Esophagus squamous epithelium (tissue), 5 donors: ENCODE measurements at regions not wholly inside any gene's neighbourhood (a gene's known extent, or its start where the extent isn't known, plus 50 kb on each side); places are given as distances from the start of the nearest gene placed in this dataset.

Source experiments
- DNase-seq: peaks from one replicate; lab custom pipeline; 2025; lab: John Stamatoyannopoulos, UW
- H3K27ac ChIP-seq, 4 donors: fragments of 200-600 bp; sonication (generic); one replicate each; pipeline ENCODE4 v1.5.1; 2016 to 2019; ENCODE audit warnings: mild to moderate bottlenecking in 1 of 4
- H3K27me3 ChIP-seq, 4 donors: fragments of 200-600 bp; sonication (generic); 1 replicate in 3 of 4; 2 replicates in 1 of 4; pipeline versions ENCODE4 v1.5.1 to v1.6.0; 2017 to 2021; ENCODE audit warnings: antibody characterized with exemption in 1 of 4
- H3K36me3 ChIP-seq, 3 donors: fragments of 200-600 bp; sonication (generic); one replicate each; pipeline ENCODE4 v1.5.1; 2016 to 2019
- H3K4me1 ChIP-seq, 3 donors: fragments of 200-600 bp; sonication (generic); one replicate each; pipeline ENCODE4 v1.5.1; 2017 to 2019
- H3K4me3 ChIP-seq, 4 donors: fragments of 200-600 bp; sonication (generic); 1 replicate in 3 of 4; 2 replicates in 1 of 4; pipeline ENCODE4 v1.5.1; 2016 to 2019; ENCODE audit warnings: mild to moderate bottlenecking in 2 of 4, moderate library complexity in 1 of 4
- H3K9me3 ChIP-seq, 3 donors: fragments of 200-600 bp; sonication (generic); one replicate each; pipeline ENCODE4 v1.5.1; 2016 to 2019
- POLR2A ChIP-seq, 4 donors: fragments of 450-650 bp; IDR thresholded peaks; one replicate each; pipeline ENCODE4 v1.6.1; 2017; ENCODE audit warnings: antibody characterized with exemption in 4 of 4, mild to moderate bottlenecking in 4 of 4, moderate library complexity in 3 of 4
- WGBS, 2 donors: methylation state at CpG; one replicate each; pipeline ENCODE4 v1.1.5; 2018; 5-methylcytosine and 5-hydroxymethylcytosine counted together
- intact Hi-C: fragments of 100-400 bp; cut with DNase I; formaldehyde crosslinking; loops from one replicate; pipeline ENCODE4 v1.15.0; 2022
- TF ChIP-seq, protein P1 (sequence below), 6 experiments: fragments of 450-650 bp in 4 of 6; fragments of 200-600 bp in 2 of 6; sonication (generic) in 2 of 6; IDR thresholded peaks; one replicate each; pipeline ENCODE4 v1.5.1; 2016 to 2019; ENCODE audit warnings: antibody characterized with exemption in 6 of 6, mild to moderate bottlenecking in 4 of 6, moderate library complexity in 4 of 6
- donor health status: DM: yes; HTN: yes; CAD: no.

DNA sequence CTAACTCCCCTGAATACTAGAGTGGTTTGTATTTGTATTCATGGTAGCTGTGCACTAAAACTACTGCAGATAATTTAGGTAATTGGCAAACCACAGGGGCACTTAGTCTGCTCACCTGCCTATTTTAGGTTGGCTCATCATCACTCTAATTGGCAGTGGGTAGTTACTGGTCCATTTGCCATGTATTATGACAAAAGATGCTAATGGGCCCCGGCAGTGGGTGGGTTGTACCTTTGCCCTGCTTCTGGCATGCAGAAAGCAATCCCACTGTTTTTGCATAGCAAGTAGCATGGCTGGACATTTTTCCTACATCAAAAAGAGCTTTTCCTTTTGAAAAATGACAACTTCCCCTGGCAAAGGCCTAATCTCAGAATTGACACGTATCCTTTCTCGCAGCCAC, 741.4 kb upstream of the MAP3K7 start:
- no peak overlapping the region for H3K27ac ChIP-seq
- TF ChIP-seq, protein P1, sequence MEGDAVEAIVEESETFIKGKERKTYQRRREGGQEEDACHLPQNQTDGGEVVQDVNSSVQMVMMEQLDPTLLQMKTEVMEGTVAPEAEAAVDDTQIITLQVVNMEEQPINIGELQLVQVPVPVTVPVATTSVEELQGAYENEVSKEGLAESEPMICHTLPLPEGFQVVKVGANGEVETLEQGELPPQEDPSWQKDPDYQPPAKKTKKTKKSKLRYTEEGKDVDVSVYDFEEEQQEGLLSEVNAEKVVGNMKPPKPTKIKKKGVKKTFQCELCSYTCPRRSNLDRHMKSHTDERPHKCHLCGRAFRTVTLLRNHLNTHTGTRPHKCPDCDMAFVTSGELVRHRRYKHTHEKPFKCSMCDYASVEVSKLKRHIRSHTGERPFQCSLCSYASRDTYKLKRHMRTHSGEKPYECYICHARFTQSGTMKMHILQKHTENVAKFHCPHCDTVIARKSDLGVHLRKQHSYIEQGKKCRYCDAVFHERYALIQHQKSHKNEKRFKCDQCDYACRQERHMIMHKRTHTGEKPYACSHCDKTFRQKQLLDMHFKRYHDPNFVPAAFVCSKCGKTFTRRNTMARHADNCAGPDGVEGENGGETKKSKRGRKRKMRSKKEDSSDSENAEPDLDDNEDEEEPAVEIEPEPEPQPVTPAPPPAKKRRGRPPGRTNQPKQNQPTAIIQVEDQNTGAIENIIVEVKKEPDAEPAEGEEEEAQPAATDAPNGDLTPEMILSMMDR (IDR thresholded peaks at IDR 0.05): no peak
- TF ChIP-seq POLR2A (IDR thresholded peaks at IDR 0.05): no peak
- 77 to 91% methylated on average over 2 to 3 of the region's 3 CpGs for WGBS, 2 donors
- no peaks in the 10 kb centered on the region for H3K27me3 ChIP-seq
- no peaks in the 10 kb centered on the region for H3K4me1 ChIP-seq
- no peaks in the 10 kb centered on the region for H3K36me3 ChIP-seq
- no peak for DNase-seq
- intact Hi-C loops: no loop called here
- H3K4me3 ChIP-seq: no peak overlapping the region
- no peaks in the 10 kb centered on the region for H3K9me3 ChIP-seq

DNA sequence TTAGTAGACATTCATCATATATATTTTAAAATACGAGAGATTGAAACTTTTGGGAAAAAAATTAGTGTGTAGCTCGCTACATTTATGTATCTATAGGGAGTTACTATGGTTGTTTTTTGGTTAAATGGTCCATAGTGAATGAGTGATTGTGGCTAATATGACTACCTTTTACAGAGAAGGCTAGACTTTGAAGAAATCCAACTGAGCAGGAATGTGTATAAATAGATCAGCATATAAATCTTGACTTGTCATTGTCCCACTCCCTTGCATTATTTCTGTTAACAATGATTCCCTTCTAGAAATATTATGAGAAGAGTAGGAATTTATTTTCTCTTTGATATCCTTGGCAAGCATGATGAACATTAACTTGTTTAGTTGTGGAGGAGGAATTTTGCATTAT, 737.8 kb upstream of the MAP3K7 start:
- no peak overlapping the region for H3K27ac ChIP-seq
- no peak overlapping the region for H3K4me3 ChIP-seq
- no peaks in the 10 kb centered on the region for H3K36me3 ChIP-seq
- no peaks in the 10 kb centered on the region for H3K4me1 ChIP-seq
- no peak for TF ChIP-seq POLR2A (IDR thresholded peaks at IDR 0.05)
- TF ChIP-seq, protein P1 (IDR thresholded peaks at IDR 0.05): no peak
- intact Hi-C loops: no loop called here
- WGBS, 2 donors: 42 to 53% methylated on average over 2 of the region's 2 CpGs
- H3K9me3 ChIP-seq: no peaks in the 10 kb centered on the region
- no peaks in the 10 kb centered on the region for H3K27me3 ChIP-seq
- no peak for DNase-seq

DNA sequence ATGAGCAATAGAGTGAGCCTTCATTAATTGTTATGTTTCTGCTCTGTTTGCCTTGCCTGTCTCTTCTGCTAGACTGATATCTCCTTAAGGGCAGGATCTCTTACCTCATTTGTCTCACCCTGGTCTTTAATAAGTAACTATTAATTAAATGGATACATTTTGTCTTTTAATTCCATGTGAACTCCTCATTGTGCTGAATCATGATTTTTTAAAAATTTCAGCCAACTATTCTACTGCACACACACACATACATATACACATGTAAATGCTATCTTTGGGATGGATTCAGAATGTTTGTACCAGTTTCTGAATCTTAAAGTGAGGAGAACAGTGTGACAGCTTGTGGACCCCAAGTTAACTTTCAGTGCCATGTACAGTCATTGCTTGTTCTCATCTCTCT, 731.1 kb upstream of the MAP3K7 start:
- intact Hi-C loops: no loop called here
- H3K27ac ChIP-seq: no peak overlapping the region

DNA sequence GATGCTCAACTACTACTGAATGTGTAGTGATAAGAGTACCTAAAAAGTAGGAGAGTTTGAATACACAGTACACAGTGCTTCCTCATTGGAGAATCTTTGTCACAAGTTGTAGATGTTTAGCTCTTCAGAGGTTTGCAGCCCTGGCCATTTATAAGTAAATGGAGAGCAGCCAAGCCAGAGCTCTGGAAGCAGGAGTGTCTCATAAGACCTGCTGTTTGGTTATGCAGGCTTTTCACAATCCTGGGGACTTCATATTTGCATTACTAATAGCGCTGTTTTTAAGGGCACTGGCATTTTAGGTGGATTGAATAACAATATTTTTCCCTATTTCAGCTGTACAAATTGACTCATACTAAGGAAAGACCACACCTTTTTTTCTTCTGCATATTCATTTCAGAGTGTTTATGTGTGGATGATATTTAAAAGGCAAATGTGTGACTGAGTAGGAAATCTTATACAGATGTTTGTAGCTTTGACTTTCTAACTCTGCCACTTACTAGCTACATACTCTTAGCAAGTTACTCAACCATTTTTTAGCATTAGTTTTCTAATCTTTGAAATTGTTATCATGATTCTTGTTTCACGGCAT, 730.5 kb upstream of the MAP3K7 start:
- Histone ChIP-seq H3K27me3 (no peaks in the 10 kb centered on the region), H3K9me3 (no peaks in the 10 kb centered on the region), H3K4me1 (no peaks in the 10 kb centered on the region), H3K27ac (no peak overlapping the region), H3K36me3 (no peaks in the 10 kb centered on the region), H3K4me3 (no peak overlapping the region)
- no peak for TF ChIP-seq POLR2A (IDR thresholded peaks at IDR 0.05)
- TF ChIP-seq, protein P1 (IDR thresholded peaks at IDR 0.05): no peak
- 59 to 79% methylated on average over 2 of the region's 2 CpGs for WGBS, 2 donors
- intact Hi-C loops: no loop called here
- no peak for DNase-seq

More for the DNA sequence above, 731.1 kb upstream of the MAP3K7 start:
- Histone ChIP-seq H3K27me3 (no peaks in the 10 kb centered on the region), H3K4me1 (no peaks in the 10 kb centered on the region), H3K36me3 (no peaks in the 10 kb centered on the region), H3K4me3 (no peak overlapping the region), H3K9me3 (no peaks in the 10 kb centered on the region)
- DNase-seq: no peak
- TF ChIP-seq, protein P1 (IDR thresholded peaks at IDR 0.05): no peak
- no peak for TF ChIP-seq POLR2A (IDR thresholded peaks at IDR 0.05)

DNA sequence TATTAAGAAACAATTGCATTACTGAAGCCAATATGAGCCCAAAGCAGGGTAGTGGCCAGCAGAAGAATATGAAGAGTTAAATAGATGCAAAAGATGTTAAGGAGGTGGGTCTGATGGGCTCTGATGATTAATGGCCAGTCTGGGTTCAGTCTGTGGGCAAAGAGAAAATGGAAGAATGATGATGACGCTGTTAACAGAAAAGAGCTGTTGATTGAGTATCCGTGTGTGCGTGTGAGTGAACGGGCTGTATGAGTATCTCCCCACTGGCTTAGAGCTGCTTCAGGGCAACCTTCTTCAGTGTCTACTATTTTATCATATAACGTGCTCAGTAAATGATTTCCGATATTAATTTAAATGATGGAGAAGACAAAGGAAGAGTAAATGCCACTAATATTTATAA, 723.3 kb upstream of the MAP3K7 start:
- Histone ChIP-seq H3K4me1 (no peaks in the 10 kb centered on the region), H3K9me3 (no peaks in the 10 kb centered on the region), H3K4me3 (no peak overlapping the region), H3K36me3 (no peaks in the 10 kb centered on the region), H3K27ac (no peak overlapping the region), H3K27me3 (no peaks in the 10 kb centered on the region)
- no peak for DNase-seq
- 88 to 89% methylated on average over 6 of the region's 6 CpGs for WGBS, 2 donors
- intact Hi-C loops: no loop called here
- TF ChIP-seq POLR2A (IDR thresholded peaks at IDR 0.05): no peak
- TF ChIP-seq, protein P1 (IDR thresholded peaks at IDR 0.05): no peak
